ENCODE measurements at regions not wholly inside any gene's neighbourhood (a gene's known extent, or its start where the extent isn't known, plus 50 kb on each side); places are given as distances from the start of the nearest gene placed in this dataset.

DNA sequence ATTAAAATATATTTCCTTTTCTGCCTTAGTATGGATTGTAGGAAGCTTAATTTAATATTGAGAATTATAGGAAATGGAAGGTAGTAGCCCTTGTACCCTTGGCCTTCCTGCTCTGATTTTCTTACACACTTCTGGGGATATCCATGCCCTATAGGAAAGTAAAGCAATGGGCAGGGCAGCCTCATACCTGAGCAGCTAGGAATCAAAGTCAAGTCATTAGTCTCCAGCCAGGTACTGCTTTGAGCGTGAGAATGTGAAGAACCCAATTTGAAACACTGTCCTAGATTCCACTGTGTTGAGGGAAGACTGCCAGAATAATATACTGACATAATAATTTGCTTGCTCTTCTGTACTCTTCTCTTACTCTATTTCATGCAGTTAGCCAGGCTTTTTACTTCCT, 51.0 kb upstream of the L3MBTL3 start:
- DNase-seq, result no peak

- no peak for DNase-seq
Observed at GRCh38 chr6:129966125-129966524, 52.3 kb upstream of the L3MBTL3 start.

DNA sequence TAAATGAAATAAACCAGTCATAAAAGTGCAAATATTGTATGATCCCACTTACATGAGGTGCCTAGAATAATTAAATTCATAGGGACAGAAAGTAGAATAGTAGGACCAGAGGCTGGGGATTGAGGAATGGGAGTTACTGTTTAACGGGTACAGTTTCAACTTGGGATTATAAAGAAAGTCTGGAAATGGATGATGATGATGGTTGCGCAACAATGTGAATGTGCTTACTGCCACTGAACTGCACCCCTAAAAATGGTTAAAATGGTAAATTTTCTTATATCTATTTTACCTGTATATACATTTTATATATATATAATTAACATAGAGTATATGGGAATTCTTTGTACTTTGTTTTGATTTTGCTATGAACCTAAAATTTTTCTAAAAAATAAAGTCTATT, 53.3 kb upstream of the L3MBTL3 start:
- no peak for DNase-seq

GRCh38 chr6:129959358-129959930, 58.9 kb upstream of the L3MBTL3 start:
- DNase-seq, result no peak

GRCh38 chr6:129957941-129958898, 60.2 kb upstream of the L3MBTL3 start:
- DNase-seq, result no peak

DNA sequence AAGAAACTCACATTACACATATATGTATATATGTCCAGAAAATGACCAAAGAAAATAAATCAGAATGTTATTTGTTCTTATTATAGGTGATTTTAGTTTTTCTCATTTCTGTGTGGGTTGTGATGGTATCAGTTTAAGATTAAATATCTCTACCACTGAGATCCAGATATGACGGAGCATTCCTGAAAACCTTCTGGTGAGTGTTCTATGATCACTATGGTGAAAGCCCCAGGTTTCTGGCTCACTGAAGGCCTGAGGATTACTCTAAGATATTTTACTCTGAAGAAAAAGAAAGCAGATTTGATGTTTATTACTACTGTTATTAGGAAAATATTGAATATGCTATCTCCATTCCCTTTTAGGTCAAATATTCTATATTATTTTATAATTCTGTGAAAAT, 62.8 kb upstream of the L3MBTL3 start:
- DNase-seq, result no peak

DNA sequence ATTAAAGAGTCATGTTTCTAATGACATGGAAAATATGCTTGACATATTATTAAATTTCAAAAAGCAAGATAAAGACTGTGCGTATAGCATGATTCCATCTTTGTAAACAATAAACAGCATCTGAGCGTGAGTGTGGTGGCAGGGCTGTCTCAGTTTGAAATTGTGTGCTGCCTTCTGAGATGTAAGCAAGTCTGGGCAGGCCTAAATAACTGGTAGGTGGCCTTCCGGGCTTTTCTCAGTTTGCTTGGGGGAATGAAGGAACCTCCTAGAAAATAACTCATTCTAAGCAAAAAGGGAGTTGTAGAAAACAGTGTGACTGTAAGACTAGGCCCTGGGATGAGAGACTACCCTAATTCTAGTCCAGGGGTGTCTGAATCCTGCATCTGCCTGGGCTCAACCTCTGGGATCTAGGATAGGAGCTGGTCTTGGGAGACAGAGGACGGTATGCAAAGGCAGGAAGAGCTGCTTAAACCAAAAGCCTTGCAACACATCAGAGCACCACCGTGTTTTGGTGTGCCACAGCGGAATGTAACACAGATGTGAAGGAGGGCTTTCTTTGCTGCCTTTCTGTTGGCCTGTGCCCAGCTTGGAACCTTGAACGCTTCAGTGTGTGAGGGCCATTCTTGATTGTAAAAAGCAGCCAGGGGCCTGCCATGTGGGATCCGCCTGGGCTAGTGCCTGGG, 63.5 kb upstream of the L3MBTL3 start:
- DNase-seq, result no peak

GRCh38 chr6:129947797-129948196, 70.6 kb upstream of the L3MBTL3 start:
- DNase-seq, result no peak

DNA sequence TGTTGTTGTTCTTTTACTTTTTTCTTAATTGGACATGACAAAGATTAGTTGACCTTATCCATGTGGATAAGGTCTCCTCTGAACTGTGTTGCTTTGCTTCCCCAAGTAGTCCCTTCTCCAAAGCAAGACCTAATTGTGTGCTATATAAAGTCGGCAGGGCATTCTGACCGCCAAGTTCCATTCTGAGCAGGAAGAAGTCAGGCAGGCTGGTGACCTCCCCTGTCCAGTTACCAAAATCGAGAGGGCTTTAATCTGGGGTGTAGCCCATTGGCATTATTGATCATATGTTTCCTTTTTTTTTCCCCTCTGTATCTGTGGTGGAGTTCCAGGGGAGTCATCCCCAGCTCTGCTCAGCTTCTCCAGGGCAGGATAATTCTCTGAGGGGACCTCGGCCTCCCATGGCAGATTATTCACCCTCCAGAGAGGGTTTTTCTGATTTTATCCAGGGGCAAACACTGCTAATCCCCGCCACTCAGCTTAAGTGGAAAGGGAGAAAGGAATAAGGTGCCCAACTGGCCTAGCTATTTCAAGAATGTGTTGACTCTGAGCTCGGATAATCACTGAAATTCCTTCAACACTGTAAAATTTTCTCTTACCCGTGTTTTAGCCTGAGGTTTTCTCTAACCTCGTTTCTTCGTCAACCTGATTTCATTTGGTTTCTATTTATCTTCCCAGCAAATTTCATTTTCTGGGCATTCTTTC, 71.8 kb upstream of the L3MBTL3 start:
- DNase-seq, result no peak

- no peak for DNase-seq
Observed at GRCh38 chr6:129943637-129944271, 74.6 kb upstream of the L3MBTL3 start.

GRCh38 chr6:129940454-129941195, 77.8 kb upstream of the L3MBTL3 start:
- no peak for DNase-seq

DNA sequence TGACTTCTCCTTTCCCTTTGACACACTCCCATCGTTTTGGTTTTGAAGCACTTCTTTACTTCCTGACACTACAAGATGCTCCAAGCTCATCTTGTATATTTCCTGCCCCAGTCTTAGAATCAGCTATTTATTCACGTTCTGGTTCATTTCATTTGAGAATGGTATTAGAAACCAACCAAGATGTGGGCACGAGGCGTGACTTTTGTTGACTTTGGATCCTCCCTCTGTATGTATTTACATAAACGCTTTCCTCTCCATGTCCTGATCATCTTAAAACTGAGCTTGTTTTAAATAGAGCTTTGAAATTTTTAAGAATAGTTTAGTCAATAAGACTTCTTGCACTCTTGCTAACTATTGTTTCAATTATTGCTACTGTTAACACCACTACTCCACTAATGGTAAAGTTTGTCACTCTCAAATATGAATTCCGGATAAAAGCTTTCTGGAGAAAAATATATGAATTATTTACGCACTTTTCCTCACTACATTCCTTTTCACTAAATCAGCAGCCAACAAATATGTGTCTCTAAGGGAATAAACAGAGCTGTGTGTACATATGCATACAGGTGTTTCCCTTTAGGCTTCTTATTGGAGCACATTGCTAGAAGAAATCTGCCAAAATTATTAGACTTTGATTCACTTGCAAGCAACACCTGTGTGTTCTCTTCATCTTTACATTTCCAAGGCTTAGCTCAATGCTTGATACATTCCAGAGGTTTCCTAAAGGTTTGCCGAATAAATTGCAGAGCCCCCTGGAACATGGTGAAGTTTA, 77.3 kb upstream of the TMEM244 start:
- no peak for DNase-seq

DNA sequence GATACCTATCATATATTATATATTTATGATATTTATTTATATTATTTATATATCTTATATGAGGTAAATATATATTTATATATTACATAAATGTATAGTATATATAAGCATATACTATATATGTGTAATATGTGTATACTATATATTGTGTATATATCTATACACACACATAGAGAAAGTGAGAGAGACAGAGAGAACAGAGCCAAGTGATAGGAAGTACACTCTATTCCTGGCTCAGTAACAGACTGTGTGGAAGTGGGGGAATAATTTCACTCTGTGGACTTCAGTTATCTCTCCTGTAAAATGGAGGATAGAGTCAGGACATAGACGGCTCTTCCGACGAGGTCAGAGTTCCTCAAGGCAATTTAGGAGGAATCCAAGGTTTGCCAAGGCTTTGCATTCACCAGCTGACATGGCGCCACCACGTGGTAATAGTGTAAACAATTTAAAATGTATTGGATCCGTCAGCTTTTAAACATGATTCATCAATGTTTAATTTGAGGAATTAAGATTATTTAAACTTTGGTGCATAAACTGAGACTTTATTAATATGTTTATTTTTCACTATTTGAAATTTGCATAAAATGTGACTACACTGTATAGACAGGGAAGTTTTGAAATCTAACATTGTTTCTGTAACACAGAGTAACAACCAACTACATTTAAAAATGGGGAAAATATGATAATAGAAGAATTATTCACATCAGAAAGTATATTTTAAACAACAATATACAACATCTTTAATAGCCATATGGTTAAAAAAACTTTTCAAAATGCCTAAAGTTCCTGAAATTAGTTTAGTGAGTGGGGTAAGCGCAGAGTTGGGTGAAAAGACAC, 75.4 kb upstream of the TMEM244 start:
- DNase-seq, result peak; percentile 46

- no peak for DNase-seq
Observed at GRCh38 chr6:129932321-129932720, 71.2 kb upstream of the TMEM244 start.

DNA sequence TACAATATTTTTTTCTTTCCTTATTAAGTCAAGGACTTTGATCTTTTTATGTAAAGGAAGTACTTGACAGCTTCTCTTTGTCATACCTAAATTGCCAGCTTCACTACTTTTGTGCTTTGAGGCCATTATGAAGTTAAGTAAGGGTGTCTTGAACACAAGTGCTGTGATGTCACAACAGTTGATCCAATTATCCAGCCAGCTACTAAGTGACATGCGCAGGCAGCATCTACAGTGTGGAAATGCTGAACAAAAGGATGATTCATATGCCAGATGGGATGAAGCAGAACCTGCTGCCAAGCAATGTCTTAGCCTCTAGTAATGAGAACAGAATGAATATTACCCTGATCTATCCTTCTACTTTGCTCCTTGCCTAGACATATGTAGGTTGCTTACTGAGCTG, 68.3 kb upstream of the TMEM244 start:
- peak; percentile 69 for DNase-seq

DNA sequence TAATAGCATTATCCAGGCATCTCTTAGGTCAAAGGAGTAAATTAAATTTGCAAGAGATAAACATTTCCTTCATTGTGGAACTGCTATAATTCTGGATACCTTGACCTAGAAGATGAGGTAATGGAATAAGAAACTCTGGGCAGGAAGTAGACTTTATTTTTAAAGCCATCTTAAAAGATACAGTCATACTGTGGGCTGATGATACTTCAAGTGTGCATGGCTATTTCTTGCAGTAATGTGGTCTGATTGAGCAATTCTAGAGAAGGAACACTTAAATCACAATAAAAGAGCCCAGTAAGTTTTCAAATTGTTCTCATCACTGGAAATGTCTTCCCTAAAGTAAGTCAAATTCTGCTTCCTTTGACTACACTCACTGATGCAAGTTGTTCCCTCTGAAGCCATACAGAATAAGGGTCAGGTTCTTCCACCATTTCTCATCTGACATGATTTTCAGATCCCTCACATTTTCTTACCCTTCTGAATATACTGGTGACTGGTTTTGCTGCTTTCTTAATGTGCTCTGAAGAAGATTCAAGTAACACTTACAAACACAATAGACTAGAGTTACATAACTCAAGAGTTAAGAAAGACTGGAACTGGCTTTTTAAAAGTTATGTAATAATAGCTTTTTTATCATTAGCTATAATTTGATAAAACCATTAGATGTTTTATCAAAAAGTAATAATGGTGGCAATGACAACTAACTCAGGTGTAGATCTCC, 62.6 kb upstream of the TMEM244 start:
- DNase-seq, result peak; percentile 94

- no peak for DNase-seq
Observed at GRCh38 chr6:129921169-129921817, 60.2 kb upstream of the TMEM244 start.

GRCh38 chr6:129920103-129920798, 59.1 kb upstream of the TMEM244 start:
- DNase-seq, result no peak
